SK-MEL-5 (cell line): ENCODE measurements at regions not wholly inside any gene's neighbourhood (a gene's known extent, or its start where the extent isn't known, plus 50 kb on each side); places are given as distances from the start of the nearest gene placed in this dataset.
"Not testable (repeated sequence)": the region's sequence is repeated elsewhere in the genome, so short reads cannot be mapped to it uniquely, and the experiment has no call there.

Experiments
- DNase-seq: peaks from one replicate; pipeline ENCODE4 v3.0.0-alpha.2; 2016; ENCODE audit warnings: low read depth, low spot score
- in situ Hi-C: cut with HindIII; loops from 2 replicates; pipeline ENCODE4 v1.10.0; 2016; ENCODE audit warnings: low sequenced_read_pairs, high pct_unique_total_duplicates, low pct_unique_long_range_greater_than_20kb

DNA sequence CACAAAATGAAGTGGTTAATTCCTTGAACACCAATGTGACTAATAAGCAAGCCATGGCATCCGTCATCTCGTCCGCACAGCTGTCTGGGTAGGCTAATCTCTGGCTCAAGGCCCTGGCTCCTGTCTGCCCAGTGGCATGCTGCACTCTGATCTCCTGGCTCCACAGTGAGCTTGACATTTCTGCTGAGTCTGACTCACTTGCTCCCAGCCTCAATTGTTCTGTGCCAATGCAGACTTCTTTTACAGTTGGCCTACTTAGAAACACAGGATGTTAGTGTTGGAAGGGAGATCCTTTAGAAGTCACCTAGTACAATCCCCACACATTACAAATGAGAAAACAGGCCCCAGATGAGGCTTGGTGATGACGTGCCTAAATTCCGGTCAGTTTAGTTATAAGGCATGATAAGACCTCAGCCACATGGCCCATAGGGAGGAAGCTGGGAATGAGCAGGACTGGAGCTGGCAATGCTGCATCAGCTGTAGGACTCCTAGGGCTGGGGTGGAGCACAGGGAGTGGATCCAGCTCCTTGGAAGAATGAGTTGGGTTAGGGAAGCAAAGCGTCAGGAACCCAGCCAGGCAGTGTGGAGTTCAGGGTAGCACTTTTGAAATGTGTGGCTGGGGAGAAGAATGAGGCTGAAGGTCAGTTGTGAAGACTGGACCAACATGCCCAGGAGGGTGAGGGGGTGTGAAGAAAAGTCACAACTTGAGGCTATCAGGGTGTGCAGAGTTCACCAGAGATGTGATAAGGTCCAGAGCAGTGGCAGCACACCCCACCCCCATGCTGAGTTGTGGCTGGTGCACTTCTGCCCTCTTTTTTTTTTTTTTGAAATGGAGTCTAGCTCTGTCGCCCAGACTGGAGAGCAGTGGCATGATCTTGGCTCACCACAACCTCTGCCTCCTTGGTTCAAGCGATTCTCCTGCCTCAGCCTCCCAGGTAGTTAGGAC, 70.2 kb upstream of the EED start:
- in situ Hi-C loops = no loop called here
- DNase-seq = no peak

DNA sequence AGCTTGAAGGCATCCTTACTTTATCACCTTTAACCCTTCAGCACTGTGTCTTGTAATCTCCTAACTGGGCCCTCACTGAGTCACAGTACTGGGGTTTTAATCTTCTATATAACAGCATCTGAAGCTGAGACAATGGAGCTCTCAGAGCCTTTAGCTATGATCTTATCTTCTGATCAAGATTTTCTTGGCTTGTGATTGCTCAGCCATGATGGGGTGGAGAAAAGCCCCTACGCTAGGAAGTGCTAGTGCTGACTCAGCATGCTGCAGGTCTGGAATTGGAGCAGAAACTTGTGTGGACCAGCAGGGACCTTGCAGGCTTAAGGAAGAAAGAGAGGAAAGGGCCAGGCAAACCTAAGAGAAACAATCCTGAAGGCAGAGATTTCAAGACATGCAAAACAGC, 71.7 kb upstream of the EED start:
- DNase-seq = no peak
- in situ Hi-C loops = no loop called here

DNA sequence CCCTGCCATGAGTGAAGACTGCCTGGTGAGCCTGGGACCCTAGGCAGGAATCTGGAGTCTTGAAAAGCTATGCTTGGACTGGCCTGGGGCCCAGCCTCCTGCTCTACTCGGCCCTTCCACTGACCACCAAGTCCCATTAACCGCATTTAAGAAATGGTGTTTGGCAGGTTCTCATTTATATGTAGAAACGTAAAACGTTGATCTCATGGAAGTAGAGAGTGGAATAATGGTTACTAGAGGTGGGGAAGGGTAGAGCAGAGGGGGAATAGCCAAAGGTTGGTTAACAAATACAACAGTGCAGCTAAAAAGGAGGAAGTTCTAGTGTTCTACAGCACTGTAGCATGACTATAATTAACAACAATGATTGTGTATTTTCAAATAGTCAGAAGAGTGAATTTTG, 72.9 kb upstream of the EED start:
- DNase-seq = no peak
- in situ Hi-C loops = no loop called here

DNA sequence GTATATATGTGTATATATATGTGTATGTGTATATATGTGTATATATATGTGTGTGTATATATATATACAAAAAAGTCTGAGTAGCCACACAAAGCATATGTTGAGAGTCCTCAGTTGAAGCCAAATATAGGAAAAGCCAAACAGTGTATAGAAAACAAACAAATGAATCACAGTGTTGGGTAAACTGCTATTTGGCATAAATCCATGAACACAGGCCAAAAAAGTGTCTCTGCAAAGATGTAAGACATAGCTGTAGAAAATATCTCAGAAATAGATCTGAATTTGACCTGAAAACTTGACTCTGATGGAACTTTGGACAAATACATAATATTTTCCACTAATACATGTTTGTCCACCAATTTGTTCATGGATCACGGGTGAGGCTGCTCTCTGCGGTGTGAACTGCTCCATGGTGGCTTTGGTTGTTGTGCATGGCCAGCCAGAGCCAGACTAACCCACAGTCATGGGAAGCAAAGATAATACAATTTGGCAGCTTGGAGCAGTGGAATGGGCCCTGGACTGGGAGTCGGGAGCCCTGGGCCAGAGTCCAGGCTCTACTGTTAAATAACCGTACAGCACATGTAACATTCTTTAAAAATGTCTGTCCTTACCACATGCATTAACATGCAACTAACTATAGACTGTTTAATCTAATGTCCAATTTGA, 76.9 kb upstream of the EED start:
- in situ Hi-C loops = no loop called here
- DNase-seq = no peak

DNA sequence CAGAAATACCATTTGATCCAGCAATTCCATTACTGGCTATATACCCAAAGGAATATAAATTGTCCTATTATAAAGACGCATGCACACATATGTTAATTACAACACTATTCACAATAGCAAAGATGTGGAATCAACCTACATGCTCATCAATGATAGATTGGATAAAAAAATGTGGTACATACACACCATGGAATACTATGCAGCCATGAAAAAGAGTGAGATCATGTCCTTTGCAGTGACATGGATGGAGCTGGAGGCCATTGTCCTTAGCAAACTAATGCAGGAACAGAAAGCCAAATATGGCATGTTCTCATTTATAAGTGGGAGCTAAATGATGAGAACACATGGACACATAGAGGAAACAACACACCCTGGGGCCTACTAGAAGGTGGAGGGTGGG, 78.3 kb upstream of the EED start:
- DNase-seq, in situ Hi-C loops: not testable (repeated sequence)

DNA sequence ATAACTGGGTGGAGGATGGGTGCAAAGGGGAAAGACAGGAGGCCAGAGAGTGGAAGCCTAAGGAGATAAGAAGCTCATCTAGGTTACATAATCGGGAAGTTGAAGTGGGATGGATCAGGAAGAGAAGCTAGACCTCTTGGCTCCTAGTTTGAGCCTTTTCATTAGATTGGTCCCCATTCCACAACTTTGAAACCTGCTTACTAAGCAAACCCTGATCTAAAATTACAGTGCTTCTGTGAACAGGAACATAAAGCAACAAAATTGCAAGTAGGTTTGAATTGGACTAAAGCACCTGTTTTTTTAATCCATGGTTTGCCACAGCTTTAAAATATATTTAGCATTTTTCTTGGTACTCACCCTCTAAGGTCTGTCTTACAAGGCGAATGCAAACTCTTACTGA, 80.4 kb upstream of the EED start:
- in situ Hi-C loops = no loop called here
- no peak for DNase-seq

DNA sequence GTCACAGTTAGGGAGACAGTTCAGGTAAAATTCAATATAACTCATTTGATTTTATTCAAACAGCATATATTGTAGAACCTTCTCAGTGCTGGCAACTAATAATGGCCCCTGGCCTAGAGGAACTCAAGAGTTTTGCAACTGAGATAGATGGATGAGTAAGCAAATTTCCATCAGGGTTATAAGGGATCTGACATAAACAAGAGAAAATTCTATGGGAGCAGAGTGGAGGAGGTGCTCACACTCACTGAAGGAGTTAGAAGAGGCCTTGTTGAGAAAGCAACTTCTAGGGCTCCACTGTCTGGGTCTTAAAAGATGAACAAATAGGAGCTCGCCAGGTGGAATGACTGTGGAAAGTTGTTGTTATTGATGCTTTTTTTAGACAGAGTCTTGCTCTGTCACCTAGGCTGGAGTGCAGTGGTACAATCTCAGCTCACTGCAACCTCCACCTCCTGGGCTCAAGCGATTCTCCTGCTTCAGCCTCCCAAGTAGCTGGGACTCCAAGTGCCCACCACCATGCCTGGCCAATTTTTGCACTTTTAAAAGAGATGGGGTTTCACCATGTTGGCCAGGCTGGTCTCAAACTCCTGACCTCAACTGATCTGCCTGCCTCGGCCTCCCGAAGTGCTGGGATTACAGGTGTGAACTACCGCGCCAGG, 81.2 kb upstream of the EED start:
- in situ Hi-C loops, DNase-seq: not testable (repeated sequence)

DNA sequence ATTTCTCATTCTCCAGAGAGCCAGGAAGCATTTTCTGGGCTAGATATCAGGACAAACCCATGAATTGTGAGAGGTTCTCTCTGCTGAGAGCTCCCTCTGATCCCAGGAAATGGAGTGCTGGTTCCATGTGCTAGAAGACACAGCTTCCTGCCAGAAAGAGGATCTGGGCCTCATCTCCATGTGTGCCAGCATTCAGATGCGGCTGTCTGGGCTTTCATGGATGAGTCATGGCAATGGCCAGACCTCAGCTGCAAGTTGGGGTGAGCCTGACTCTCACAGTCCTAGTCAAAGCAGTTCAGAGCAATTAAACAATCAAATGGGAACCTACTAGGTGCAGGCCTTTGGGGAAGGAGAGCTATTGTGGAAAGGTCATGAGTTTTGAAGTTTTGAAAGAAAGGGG, 82.3 kb upstream of the EED start:
- DNase-seq = no peak
- in situ Hi-C loops = no loop called here

DNA sequence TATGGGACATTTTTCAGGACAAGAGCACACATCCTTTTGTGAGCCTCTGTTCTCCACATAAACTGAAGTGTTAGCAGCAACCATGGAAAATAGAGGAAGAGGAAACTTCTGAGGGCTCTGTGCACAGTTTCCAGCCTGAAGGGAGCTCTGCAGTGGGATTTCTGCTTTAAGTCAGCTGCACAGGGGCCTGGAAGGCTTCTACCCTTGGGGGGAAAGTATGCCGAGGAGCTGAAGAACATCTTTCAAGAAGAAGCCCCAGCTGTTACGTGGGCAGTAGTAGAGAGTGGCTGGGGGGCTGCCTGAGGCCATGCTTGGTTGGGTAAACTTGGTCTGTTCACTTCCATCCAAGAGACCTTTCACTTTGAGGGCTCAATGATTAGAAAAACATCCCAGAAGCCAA, 82.7 kb upstream of the EED start:
- no peak for DNase-seq
- in situ Hi-C loops = no loop called here

DNA sequence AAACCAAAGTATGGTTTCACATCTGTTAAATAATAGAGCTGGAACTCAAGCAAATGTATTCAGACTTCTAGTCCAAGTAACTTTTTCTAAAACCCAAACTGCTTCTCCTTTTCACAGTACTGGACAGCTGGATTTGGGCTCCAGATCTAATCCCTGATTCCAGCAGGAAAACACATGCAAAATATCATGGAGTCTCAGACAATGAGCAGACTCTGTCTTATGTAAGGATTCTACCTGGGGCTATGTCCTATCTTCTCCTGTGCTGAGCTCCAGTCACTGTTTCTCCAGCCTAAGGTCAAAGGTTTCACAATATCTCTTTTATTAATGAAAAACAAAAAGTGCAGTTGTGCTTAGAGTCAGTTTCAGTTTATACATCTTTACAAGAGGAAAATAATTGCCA, 83.2 kb upstream of the EED start:
- in situ Hi-C loops = no loop called here
- peak; percentile 8 for DNase-seq

DNA sequence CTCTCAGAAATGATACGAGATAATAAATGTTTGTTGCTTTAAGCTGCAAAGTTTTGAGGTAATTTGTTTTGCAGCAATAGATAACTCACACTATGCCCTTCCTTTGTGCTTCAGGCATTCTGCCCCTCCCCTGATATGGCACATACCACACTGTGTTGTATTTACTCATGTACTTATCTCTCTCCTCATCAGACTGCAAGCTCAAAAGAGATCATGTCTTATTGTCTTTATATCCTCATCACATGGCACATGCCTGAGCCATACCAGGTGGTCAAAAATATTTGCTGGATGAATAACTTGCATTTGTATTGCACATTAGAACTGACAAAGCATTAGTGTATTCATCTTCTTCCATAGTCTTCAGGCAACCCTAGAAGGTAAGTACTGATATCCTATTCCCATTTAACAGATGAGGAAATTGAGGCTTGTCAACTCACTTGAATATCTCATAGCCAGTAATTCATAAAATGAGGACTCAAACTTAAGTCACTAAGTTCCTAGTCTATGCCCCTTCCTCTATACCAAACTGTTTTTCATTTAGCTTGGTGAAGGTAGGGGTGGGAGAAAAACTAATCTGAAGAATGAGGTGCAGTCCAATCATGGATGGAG, 83.9 kb upstream of the EED start:
- no peak for DNase-seq
- in situ Hi-C loops = no loop called here

DNA sequence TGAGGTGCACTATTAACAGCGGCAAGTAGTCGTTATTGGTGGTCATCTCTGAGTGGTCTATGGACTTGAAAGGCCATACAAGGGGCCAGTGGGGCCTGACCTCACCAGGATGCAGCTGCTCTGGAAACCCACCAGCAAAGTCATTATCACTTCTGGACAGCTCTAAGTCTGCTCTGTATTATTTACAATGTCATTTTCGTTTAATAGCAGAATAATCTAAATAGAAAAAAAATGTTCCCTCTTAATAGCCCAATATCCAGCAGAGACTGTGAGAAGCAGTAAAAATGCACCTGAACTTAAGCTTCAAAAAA, 85.0 kb upstream of the EED start:
- in situ Hi-C loops = no loop called here
- DNase-seq = no peak

DNA sequence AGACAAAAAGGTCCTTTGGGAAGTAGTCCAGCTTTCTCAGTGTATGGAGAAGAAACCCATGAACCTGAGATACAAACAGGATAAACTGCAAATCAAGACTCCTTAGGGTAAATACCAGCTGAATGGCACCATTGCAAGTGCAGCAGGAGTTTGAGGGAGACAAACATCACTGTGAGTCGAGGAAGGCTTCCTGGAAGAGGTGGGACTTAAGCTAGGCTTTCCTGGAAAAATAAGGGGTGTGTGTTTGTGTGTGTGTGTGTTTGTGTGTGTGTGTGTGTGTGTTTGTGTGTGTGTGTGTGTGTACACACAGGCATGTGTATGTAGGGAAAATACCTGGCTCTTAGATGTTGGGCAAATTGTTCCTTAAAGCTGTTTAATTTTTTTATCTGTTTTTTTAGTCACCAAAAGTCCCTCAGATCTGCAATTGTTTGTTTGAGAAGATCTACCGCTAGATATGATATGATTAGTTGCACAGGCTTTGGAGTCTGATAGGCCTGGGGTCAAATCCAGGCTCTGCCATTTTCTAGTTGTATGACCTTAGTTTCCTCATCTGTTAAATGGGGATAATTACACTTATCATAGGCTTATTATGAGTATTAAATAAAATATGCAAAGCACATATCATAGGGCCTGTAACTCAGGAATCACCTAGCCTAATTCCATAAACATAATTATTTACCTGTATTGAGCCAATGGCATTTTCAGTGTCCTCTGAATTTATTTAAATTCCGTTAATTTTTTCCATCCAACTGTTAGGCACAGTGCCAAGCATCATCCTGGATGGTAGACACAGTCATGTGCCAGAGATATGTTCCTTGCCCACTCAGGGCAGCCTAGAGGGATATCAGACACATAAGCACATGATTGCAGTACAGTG, 85.6 kb upstream of the EED start:
- no peak for DNase-seq
- in situ Hi-C loops = no loop called here

DNA sequence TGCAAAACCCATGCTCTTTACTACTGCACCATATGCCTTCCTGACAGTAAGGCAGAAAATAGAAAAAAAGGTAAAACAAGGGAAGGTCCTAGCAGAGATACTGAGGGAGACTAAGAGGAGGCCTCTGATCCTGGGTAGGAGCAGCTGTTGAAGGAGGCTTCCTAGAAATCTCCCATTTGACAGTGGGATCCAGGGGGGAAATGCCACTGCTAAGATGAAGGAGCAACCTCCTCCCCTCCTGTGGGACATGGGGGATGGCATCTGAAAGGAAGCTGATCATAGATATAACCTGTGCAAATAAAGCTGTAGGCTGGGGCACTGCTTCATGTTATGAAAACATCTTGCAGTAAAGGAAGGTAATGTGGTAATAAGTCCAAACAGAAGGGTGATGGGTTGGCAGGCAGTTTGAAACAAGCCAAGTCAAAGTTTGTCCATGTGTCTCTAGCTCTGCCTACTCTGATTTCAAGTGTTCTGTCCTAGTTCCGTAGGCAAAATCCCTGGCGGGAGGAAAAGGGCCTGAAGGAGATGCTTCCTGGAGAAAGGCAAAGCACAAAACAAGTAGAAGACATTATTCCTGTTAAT, 86.7 kb upstream of the EED start:
- in situ Hi-C loops = no loop called here
- DNase-seq = no peak

DNA sequence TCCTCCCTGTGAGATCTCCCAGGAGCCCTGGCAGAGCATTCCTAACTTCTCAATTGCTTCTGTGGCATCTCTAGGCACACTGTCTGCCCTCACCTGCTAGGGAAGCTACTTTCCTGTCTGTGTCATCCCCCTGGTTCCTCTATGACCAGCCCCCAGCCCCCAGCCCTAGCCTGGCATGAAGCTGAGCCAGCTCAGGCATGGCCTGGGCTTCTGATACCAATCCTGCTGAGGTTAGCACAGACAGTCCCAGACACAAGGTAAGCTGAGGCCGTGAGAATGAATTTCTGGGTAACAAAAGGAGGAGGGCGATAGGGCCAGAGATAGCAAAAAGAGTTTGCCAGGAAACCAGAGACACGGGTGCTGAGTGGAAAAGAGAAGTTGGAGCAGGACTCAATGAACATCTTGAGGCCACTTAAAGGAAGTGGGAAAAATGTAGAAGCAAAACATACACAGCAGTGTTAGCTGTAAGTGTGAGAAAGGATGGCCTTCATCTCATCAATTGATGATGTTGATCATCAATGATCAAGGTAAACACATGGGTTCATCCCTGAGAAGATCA, 87.6 kb upstream of the PICALM start:
- in situ Hi-C loops = no loop called here
- DNase-seq = no peak

DNA sequence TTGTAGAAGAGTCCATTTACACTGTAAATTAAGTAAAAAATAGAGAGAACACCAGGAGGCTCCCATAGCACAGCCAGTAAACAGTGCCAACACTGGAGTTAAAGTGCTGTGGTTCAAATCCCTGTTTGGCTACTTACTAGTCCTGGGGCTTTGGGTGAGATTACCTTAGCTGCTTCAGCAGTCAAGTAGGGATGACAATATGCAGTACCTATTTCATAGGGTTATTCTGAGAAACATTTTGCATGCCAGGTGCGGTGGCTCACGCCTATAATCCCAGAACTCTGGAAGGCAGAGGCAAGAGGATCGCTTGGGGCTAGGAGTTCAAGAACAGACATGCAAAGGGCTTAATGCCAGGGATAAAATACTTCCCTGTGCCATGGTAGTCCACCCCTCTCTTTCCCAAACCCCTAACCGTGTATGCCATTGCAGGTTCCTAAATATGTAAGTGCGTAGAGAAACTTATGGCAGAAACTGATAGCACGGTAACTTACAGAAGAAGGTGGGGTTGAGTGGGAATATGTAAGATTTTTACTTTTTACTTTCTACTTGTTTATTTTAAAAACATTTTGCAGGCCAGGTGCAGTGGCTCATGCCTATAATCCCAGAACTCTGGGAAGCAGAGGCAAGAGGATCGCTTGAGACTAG, 86.4 kb upstream of the PICALM start:
- in situ Hi-C loops = no loop called here

DNA sequence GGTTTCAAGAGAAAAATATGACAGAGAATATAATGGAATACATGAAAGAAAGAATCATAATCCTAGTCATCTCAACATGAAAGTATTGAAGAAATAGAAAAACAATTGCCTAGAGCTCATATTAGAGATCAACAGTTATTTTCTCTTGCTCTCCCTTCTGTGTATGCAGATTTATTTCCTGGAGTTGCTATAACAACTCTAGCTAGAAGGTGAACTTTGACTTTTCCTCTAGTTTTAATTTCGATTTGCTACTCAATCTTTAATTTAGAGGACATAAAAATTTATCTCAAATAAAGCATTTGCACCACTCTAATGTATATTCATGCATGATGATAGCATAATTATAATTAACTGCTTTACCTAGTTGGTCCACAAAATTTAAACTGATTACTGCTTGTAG, 84.6 kb upstream of the PICALM start:
- no peak for DNase-seq
- in situ Hi-C loops = no loop called here

More for the DNA sequence above, 86.4 kb upstream of the PICALM start:
- no peak for DNase-seq
